ENCODE measurements at regions not wholly inside any gene's neighbourhood (a gene's known extent, or its start where the extent isn't known, plus 50 kb on each side); places are given as distances from the start of the nearest gene placed in this dataset.

DNA sequence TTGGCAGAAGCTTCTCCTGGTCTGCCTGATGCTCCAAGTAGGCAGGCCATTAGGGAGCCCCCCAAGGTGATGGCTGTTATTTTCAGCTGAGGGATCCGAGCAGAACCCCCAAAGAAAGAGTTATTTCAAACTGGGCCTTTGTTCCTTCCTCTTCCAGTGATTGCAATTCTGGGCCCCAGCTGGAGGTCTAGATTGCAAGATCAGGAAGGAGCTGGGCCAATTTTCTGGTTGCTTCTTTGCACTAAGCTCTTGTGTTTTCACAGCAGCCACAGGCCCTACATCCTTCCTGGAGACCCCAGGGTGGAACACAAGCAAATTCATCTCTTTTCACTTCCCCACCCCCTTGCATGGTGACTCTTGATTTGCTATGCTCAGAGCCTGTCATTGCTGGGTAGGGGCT lies 215.0 kb downstream of the SEMA6A start:
- Histone ChIP-seq H3K9me2 (ENCODE audit: insufficient read depth) (no peaks in the 10 kb centered on the region), H3K4me1 (replicated peaks; ENCODE audit: insufficient read depth) (no peaks in the 10 kb centered on the region), H2AFZ (no peak overlapping the region), H3K36me3 (ENCODE audit: low read depth) (no peaks in the 10 kb centered on the region), H3K4me2 (no peak overlapping the region), H3K9me3 (ENCODE audit: insufficient read depth, low read depth) (no peaks in the 10 kb centered on the region), H3K4me3 (no peak overlapping the region), H3K27me3 (ENCODE audit: insufficient read depth, low read depth) (no peaks in the 10 kb centered on the region), H3K79me2 (ENCODE audit: low read depth) (no peaks in the 10 kb centered on the region), H3K27ac (no peak overlapping the region), H4K20me1 (ENCODE audit: insufficient read depth) (no peaks in the 10 kb centered on the region), H3F3A (ENCODE audit: insufficient read depth, low read depth) (no peaks in the 10 kb centered on the region)
- intact Hi-C loops (cut with micrococcal nuclease; ENCODE audit: unreplicated experiment) = no loop called here
- BruUV-seq (replicated peaks) = no TSS peak
- TF ChIP-seq, protein P1, sequence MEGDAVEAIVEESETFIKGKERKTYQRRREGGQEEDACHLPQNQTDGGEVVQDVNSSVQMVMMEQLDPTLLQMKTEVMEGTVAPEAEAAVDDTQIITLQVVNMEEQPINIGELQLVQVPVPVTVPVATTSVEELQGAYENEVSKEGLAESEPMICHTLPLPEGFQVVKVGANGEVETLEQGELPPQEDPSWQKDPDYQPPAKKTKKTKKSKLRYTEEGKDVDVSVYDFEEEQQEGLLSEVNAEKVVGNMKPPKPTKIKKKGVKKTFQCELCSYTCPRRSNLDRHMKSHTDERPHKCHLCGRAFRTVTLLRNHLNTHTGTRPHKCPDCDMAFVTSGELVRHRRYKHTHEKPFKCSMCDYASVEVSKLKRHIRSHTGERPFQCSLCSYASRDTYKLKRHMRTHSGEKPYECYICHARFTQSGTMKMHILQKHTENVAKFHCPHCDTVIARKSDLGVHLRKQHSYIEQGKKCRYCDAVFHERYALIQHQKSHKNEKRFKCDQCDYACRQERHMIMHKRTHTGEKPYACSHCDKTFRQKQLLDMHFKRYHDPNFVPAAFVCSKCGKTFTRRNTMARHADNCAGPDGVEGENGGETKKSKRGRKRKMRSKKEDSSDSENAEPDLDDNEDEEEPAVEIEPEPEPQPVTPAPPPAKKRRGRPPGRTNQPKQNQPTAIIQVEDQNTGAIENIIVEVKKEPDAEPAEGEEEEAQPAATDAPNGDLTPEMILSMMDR (conservative IDR thresholded peaks at IDR 0.05) = no peak
- TF ChIP-seq EZH2 (IDR thresholded peaks at IDR 0.05; ENCODE audit: low read depth) = no peak
- DNase-seq = no peak
- CTCF ChIA-PET = interaction anchor here (0.6 kb wide), 1 partner anchor 87 kb away, joined by 3 read pairs; no protein-coding TSS in a partner anchor
- POLR2A ChIA-PET (ENCODE audit: unreplicated experiment) = interaction anchor here (0.6 kb wide), 1 partner anchor 20 kb away, joined by 6 read pairs; no protein-coding TSS in a partner anchor

DNA sequence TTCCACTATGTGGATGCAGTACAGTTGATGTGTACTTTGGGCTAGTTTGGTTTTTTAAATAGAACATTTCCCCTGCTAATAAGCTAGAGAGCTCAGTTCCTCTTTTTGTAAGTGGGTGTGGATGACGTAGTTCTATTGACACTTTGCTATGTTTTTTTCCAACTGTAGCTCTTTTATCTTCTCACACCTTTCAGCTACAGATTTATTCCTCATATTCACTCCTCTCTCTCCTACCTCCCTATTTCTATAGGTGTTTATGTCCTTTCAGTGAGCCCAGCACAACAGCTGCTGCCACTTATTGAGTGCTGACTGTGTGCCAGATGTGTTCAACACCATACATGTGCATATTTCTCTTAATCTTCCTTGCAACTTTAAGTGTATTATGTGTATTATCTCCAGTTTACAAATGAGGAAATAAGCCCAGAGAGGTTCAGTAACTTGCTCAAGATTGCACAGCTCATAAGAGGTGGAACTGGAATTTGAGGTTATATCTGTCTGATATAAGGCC lies 215.7 kb downstream of the SEMA6A start:
- intact Hi-C loops (cut with micrococcal nuclease; ENCODE audit: unreplicated experiment) = no loop called here
- Histone ChIP-seq H3K4me3 (no peak overlapping the region), H2AFZ (no peak overlapping the region), H3K27ac (no peak overlapping the region), H3K9me2 (ENCODE audit: insufficient read depth) (no peaks in the 10 kb centered on the region), H4K20me1 (ENCODE audit: insufficient read depth) (no peaks in the 10 kb centered on the region), H3K4me2 (no peak overlapping the region), H3K4me1 (replicated peaks; ENCODE audit: insufficient read depth) (no peaks in the 10 kb centered on the region), H3K9me3 (ENCODE audit: insufficient read depth, low read depth) (no peaks in the 10 kb centered on the region), H3K27me3 (ENCODE audit: insufficient read depth, low read depth) (no peaks in the 10 kb centered on the region), H3K36me3 (ENCODE audit: low read depth) (no peaks in the 10 kb centered on the region), H3F3A (ENCODE audit: insufficient read depth, low read depth) (no peaks in the 10 kb centered on the region), H3K79me2 (ENCODE audit: low read depth) (no peaks in the 10 kb centered on the region)
- ChIA-PET POLR2A (ENCODE audit: unreplicated experiment) (interaction anchor here (0.6 kb wide), 1 partner anchor 19 kb away, joined by 6 read pairs; no protein-coding TSS in a partner anchor), CTCF (no interaction called here)
- no peak for DNase-seq
- TF ChIP-seq EZH2 (IDR thresholded peaks at IDR 0.05; ENCODE audit: low read depth) = no peak
- TF ChIP-seq, protein P1 (conservative IDR thresholded peaks at IDR 0.05) = no peak
- BruUV-seq (replicated peaks) = no TSS peak

DNA sequence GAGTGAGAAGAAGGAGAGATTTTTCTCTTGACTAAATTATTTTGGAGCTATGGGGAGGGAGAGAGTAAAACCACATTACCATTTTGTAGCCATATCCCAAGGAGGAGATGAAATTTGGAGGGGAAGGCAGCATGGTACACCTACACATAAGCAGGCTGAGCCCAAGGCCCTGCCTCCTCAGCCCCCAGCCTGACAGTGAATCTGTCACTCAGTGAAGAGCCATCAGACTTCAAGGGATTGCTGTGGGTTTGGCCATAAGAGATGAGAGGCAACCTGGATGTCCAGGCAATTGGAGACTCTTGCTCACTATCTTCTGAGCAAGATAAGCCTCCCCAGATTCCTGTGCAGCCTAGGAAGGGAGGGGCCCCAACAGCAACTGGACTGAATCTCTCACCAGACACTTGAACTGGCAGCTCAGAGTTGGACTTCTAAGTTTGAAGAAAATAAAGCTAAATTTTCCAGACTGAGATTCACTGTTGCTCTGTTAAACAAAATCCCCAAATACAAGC lies 216.6 kb downstream of the SEMA6A start:
- no peak overlapping the region for H2AFZ ChIP-seq
- ChIA-PET CTCF (no interaction called here), POLR2A (ENCODE audit: unreplicated experiment) (no interaction called here)
- BruUV-seq (replicated peaks) = no TSS peak
- no peaks in the 10 kb centered on the region for H4K20me1 ChIP-seq (ENCODE audit: insufficient read depth)
- no peak overlapping the region for H3K4me3 ChIP-seq
- no peaks in the 10 kb centered on the region for H3K4me1 ChIP-seq (replicated peaks; ENCODE audit: insufficient read depth)
- no peak overlapping the region for H3K4me2 ChIP-seq
- no peaks in the 10 kb centered on the region for H3K27me3 ChIP-seq (ENCODE audit: insufficient read depth, low read depth)
- H3K9me2 ChIP-seq (ENCODE audit: insufficient read depth) = no peaks in the 10 kb centered on the region
- no peak overlapping the region for H3K27ac ChIP-seq
- H3K36me3 ChIP-seq (ENCODE audit: low read depth) = no peaks in the 10 kb centered on the region
- DNase-seq = no peak
- no peaks in the 10 kb centered on the region for H3K79me2 ChIP-seq (ENCODE audit: low read depth)
- TF ChIP-seq, protein P1 (conservative IDR thresholded peaks at IDR 0.05) = no peak
- no peak for TF ChIP-seq EZH2 (IDR thresholded peaks at IDR 0.05; ENCODE audit: low read depth)
- no peaks in the 10 kb centered on the region for H3K9me3 ChIP-seq (ENCODE audit: insufficient read depth, low read depth)
- intact Hi-C loops (cut with micrococcal nuclease; ENCODE audit: unreplicated experiment) = no loop called here
- no peaks in the 10 kb centered on the region for H3F3A ChIP-seq (ENCODE audit: insufficient read depth, low read depth)
